ENCODE measurements at regions not wholly inside any gene's neighbourhood (a gene's known extent, or its start where the extent isn't known, plus 50 kb on each side); places are given as distances from the start of the nearest gene placed in this dataset.
A peak's percentile ranks its signal among the peaks of the same experiment; 100 is the strongest.

GRCh38 chr5:85951707-85952210, 666.0 kb upstream of the COX7C start:
- DNase-seq (ENCODE audit: low spot score) (no peak), ATAC-seq (no peak; the same call in 1 of the 2 replicates)
- H3K27ac Mint-ChIP-seq, result no peak overlapping the region; the same call in 1 of the 2 replicates
- TF ChIP-seq KAT7 (CRISPR knock-in tag; IDR thresholded peaks at IDR 0.05; ENCODE audit: borderline replicate concordance), result no peak
- TF ChIP-seq, protein P1, sequence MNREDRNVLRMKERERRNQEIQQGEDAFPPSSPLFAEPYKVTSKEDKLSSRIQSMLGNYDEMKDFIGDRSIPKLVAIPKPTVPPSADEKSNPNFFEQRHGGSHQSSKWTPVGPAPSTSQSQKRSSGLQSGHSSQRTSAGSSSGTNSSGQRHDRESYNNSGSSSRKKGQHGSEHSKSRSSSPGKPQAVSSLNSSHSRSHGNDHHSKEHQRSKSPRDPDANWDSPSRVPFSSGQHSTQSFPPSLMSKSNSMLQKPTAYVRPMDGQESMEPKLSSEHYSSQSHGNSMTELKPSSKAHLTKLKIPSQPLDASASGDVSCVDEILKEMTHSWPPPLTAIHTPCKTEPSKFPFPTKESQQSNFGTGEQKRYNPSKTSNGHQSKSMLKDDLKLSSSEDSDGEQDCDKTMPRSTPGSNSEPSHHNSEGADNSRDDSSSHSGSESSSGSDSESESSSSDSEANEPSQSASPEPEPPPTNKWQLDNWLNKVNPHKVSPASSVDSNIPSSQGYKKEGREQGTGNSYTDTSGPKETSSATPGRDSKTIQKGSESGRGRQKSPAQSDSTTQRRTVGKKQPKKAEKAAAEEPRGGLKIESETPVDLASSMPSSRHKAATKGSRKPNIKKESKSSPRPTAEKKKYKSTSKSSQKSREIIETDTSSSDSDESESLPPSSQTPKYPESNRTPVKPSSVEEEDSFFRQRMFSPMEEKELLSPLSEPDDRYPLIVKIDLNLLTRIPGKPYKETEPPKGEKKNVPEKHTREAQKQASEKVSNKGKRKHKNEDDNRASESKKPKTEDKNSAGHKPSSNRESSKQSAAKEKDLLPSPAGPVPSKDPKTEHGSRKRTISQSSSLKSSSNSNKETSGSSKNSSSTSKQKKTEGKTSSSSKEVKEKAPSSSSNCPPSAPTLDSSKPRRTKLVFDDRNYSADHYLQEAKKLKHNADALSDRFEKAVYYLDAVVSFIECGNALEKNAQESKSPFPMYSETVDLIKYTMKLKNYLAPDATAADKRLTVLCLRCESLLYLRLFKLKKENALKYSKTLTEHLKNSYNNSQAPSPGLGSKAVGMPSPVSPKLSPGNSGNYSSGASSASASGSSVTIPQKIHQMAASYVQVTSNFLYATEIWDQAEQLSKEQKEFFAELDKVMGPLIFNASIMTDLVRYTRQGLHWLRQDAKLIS (CRISPR knock-in tag; IDR thresholded peaks at IDR 0.05; ENCODE audit: borderline replicate concordance), result no peak
- POLR2A ChIA-PET, result no interaction called here
- H3K27me3 Mint-ChIP-seq (ENCODE audit: low read depth), result no peaks in the 10 kb centered on the region
- peaks cover 14% of the 10 kb centered on the region for H3K4me1 Mint-ChIP-seq
- H3K36me3 Mint-ChIP-seq, result peaks cover 18% of the 10 kb centered on the region
- CTCF ChIA-PET, result no interaction called here
- peaks cover 26% of the 10 kb centered on the region for H3K9me3 Mint-ChIP-seq
- no peak overlapping the region for H3K4me3 Mint-ChIP-seq

DNA sequence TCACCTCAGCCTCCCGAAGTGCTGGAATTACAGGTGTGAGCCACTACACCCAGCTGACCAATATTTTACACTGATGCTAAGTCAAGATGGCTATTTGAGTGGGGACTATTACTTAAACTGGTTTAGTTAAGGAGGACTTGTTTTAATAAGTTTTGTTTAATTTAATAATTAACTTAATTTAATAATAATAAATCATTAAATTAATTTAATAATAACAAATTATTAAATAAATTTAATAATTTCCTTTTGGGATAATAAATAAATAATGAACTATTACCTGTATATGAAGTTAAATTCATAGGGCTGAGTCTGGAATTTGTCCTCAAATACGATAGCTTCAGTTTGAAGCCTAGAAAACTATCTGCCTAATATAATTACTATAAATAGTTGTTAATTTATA, 665.1 kb upstream of the COX7C start:
- CTCF ChIA-PET, result no interaction called here
- ATAC-seq, result no peak
- H3K4me1 Mint-ChIP-seq, result peaks cover 14% of the 10 kb centered on the region

DNA sequence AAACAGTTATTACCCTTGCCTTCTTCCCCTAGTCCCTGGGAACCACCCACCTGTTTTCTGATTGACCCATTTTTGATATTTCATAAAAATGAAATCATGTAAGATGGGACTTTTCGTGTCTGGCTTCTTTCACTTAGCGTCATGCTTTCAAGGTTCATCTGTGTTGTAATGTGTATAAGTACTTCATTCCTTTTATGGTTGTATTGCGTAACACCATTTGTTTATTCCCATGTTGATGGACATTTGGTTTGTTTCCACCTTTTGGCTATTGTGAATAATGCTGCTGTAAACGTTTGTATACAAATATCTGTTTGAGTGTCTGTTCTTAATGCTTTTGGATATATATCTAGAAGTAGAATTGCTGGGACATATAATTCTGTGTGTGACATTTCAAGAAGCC, 650.1 kb upstream of the COX7C start:
- Mint-ChIP-seq H3K4me1 (no peaks in the 10 kb centered on the region), H3K27me3 (ENCODE audit: low read depth) (no peaks in the 10 kb centered on the region), H3K27ac (no peak overlapping the region), H3K36me3 (no peaks in the 10 kb centered on the region), H3K4me3 (no peak overlapping the region), H3K9me3 (no peaks in the 10 kb centered on the region)
- no peak for DNase-seq (ENCODE audit: low spot score)
- no peak for TF ChIP-seq KAT7 (CRISPR knock-in tag; IDR thresholded peaks at IDR 0.05; ENCODE audit: borderline replicate concordance)
- TF ChIP-seq ZNF232 (CRISPR knock-in tag; IDR thresholded peaks at IDR 0.05), result no peak
- no peak for TF ChIP-seq ZNF121 (CRISPR knock-in tag; IDR thresholded peaks at IDR 0.05)
- no peak for TF ChIP-seq ERG (CRISPR knock-in tag; IDR thresholded peaks at IDR 0.05)
- no peak for TF ChIP-seq ZNF671 (CRISPR knock-in tag; IDR thresholded peaks at IDR 0.05)
- ChIA-PET CTCF (no interaction called here), POLR2A (no interaction called here)
- no peak for ATAC-seq

More for the DNA sequence above, 665.1 kb upstream of the COX7C start:
- peaks cover 26% of the 10 kb centered on the region for H3K9me3 Mint-ChIP-seq
- no peaks in the 10 kb centered on the region for H3K27me3 Mint-ChIP-seq (ENCODE audit: low read depth)
- TF ChIP-seq HMGA2 (CRISPR knock-in tag; IDR thresholded peaks at IDR 0.05) (peak; percentile 99), TCF7 (CRISPR knock-in tag; IDR thresholded peaks at IDR 0.05; ENCODE audit: low read depth) (no peak)
- POLR2A ChIA-PET, result no interaction called here
- peaks cover 18% of the 10 kb centered on the region for H3K36me3 Mint-ChIP-seq
- no peak overlapping the region for H3K27ac Mint-ChIP-seq
- H3K4me3 Mint-ChIP-seq, result no peak overlapping the region
- no peak for DNase-seq (ENCODE audit: low spot score)

DNA sequence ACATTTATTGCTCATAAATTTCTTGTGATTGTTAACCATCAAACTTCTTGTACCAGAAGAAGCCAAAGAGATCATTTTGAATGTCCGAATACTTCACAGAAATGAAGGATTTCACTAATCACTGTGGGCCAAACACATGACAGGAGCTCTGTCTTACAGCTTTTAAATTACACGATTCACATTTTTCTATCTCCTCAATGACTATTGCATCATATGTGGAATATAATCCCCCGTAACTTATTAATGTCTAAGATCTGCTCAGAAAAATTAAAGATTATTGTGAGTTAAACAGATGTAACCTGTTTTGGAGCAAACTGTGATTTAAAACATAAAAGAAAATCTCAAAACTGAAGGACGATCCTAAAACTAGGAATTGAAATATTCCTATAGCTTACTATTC, 645.2 kb upstream of the COX7C start:
- H3K9me3 Mint-ChIP-seq, result no peaks in the 10 kb centered on the region
- H3K4me1 Mint-ChIP-seq, result no peaks in the 10 kb centered on the region
- H3K4me3 Mint-ChIP-seq, result no peak overlapping the region
- no peak for ATAC-seq
- TF ChIP-seq CREB1 (CRISPR knock-in tag; IDR thresholded peaks at IDR 0.05) (no peak), GABPB1 (CRISPR knock-in tag; IDR thresholded peaks at IDR 0.05) (no peak), CDX4 (CRISPR knock-in tag; IDR thresholded peaks at IDR 0.05; ENCODE audit: borderline replicate concordance) (no peak), PRDM15 (CRISPR knock-in tag; IDR thresholded peaks at IDR 0.05) (no peak), NFE2L1 (CRISPR knock-in tag; IDR thresholded peaks at IDR 0.05) (no peak), ZNF232 (CRISPR knock-in tag; IDR thresholded peaks at IDR 0.05) (no peak), MAX (CRISPR knock-in tag; IDR thresholded peaks at IDR 0.05) (no peak)
- TF ChIP-seq, protein P2, sequence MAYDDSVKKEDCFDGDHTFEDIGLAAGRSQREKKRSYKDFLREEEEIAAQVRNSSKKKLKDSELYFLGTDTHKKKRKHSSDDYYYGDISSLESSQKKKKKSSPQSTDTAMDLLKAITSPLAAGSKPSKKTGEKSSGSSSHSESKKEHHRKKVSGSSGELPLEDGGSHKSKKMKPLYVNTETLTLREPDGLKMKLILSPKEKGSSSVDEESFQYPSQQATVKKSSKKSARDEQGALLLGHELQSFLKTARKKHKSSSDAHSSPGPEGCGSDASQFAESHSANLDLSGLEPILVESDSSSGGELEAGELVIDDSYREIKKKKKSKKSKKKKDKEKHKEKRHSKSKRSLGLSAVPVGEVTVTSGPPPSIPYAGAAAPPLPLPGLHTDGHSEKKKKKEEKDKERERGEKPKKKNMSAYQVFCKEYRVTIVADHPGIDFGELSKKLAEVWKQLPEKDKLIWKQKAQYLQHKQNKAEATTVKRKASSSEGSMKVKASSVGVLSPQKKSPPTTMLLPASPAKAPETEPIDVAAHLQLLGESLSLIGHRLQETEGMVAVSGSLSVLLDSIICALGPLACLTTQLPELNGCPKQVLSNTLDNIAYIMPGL (CRISPR knock-in tag; IDR thresholded peaks at IDR 0.05), result no peak
- no peak overlapping the region for H3K27ac Mint-ChIP-seq
- H3K27me3 Mint-ChIP-seq (ENCODE audit: low read depth), result no peaks in the 10 kb centered on the region
- DNase-seq (ENCODE audit: low spot score), result no peak
- ChIA-PET CTCF (no interaction called here), POLR2A (no interaction called here)
- no peaks in the 10 kb centered on the region for H3K36me3 Mint-ChIP-seq
